PC-3 (cell line): ENCODE measurements at regions not wholly inside any gene's neighbourhood (a gene's known extent, or its start where the extent isn't known, plus 50 kb on each side); places are given as distances from the start of the nearest gene placed in this dataset.
A peak's percentile ranks its signal among the peaks of the same experiment; 100 is the strongest.

ENCODE experiments used
- ATAC-seq: fragments of 200-7000 bp; cut with Tn5 transposase; 2 replicates; pipeline ENCODE4 v1.9.1; 2020; ENCODE audit warnings: mild to moderate bottlenecking, moderate library complexity
- BruUV-seq: library from RNA; stranded (reverse); fragments of 400-500 nt; replicated peaks from 2 replicates; lab custom pipeline; 2021; lab: Mats Ljungman, UMichigan
- CTCF ChIA-PET: fragments of 300-600 bp; sonication (Branson Sonifier 250); formaldehyde crosslinking; loops from one replicate; lab custom pipeline; 2022; ENCODE audit warnings: antibody characterized with exemption; lab: Charles Lee
- POLR2A ChIA-PET: fragments of 300-600 bp; sonication (Branson Sonifier 250); formaldehyde crosslinking; loops from one replicate; lab custom pipeline; 2022; ENCODE audit warnings: antibody characterized with exemption; ENCODE audit not compliant: unreplicated experiment; lab: Charles Lee
- DNase-seq: peaks from one replicate; pipeline ENCODE4 v3.0.0-alpha.2; 2015
- H2AFZ ChIP-seq: fragments of 300-600 bp; sonication (generic); 2 replicates; pipeline ENCODE4 v1.6.0; 2016; ENCODE audit warnings: antibody characterized with exemption, low read length
- H3F3A ChIP-seq: fragments of 300-600 bp; sonication (generic); one replicate; pipeline ENCODE4 v1.6.0; 2017; ENCODE audit warnings: antibody characterized with exemption, low read length, control low read depth, mild to moderate bottlenecking; ENCODE audit not compliant: unreplicated experiment
- H3K27ac ChIP-seq: fragments of 300-600 bp; sonication (generic); 2 replicates; pipeline ENCODE4 v1.5.1; 2016; ENCODE audit warnings: mild to moderate bottlenecking, low read length
- H3K27me3 ChIP-seq: fragments of 300-600 bp; sonication (generic); 2 replicates; pipeline ENCODE4 v1.6.1; 2016; ENCODE audit warnings: low read length, mixed read lengths
- H3K36me3 ChIP-seq: fragments of 300-600 bp; sonication (generic); 2 replicates; pipeline ENCODE4 v1.6.1; 2016; ENCODE audit warnings: low read depth, mixed run types, low read length, mixed read lengths
- H3K4me1 ChIP-seq: fragments of 300-600 bp; sonication (generic); 2 replicates; pipeline ENCODE4 v1.5.1; 2016; ENCODE audit warnings: low read length; ENCODE audit not compliant: insufficient read depth
- H3K4me2 ChIP-seq: fragments of 300-600 bp; sonication (generic); 2 replicates; pipeline ENCODE4 v1.6.0; 2016; ENCODE audit warnings: low read length
- H3K4me3 ChIP-seq: fragments of 300-600 bp; sonication (generic); 2 replicates; pipeline ENCODE4 v1.5.1; 2016; ENCODE audit warnings: mild to moderate bottlenecking, low read length, mixed read lengths
- H3K79me2 ChIP-seq: fragments of 300-600 bp; sonication (generic); 2 replicates; pipeline ENCODE4 v1.6.1; 2017; ENCODE audit warnings: low read length, mixed read lengths
- H3K9ac ChIP-seq: fragments of 300-600 bp; sonication (generic); 2 replicates; pipeline ENCODE4 v1.6.0; 2016; ENCODE audit warnings: mild to moderate bottlenecking, low read length
- H3K9me2 ChIP-seq: fragments of 300-600 bp; sonication (generic); replicated peaks from 2 replicates; pipeline ENCODE4 v1.6.1; 2016; ENCODE audit warnings: mixed run types, low read length, mixed read lengths
- H3K9me3 ChIP-seq: fragments of 300-600 bp; sonication (generic); 2 replicates; pipeline ENCODE4 v1.6.1; 2016; ENCODE audit warnings: low read length, mixed read lengths
- H4K20me1 ChIP-seq: fragments of 300-600 bp; sonication (generic); 2 replicates; pipeline ENCODE4 v1.6.1; 2016; ENCODE audit warnings: low read length, mixed read lengths
- CTCF ChIP-seq: fragments of 300-600 bp; sonication (generic); conservative IDR thresholded peaks from 2 replicates; pipeline ENCODE4 v1.5.1; 2017; ENCODE audit warnings: antibody characterized with exemption, low read depth, mild to moderate bottlenecking, low read length
- EZH2 ChIP-seq: fragments of 300-600 bp; sonication (generic); IDR thresholded peaks from one replicate; pipeline ENCODE4 v1.6.1; 2017; ENCODE audit warnings: antibody characterized with exemption, mild to moderate bottlenecking, low read length; ENCODE audit not compliant: unreplicated experiment
- EZH2phosphoT487 ChIP-seq: fragments of 300-600 bp; sonication (generic); IDR thresholded peaks from 2 replicates; pipeline ENCODE4 v1.6.1; 2018; ENCODE audit warnings: mild to moderate bottlenecking, antibody characterized with exemption, low read length, borderline replicate concordance
- intact Hi-C: fragments of 100-400 bp; cut with micrococcal nuclease; formaldehyde crosslinking; loops from 2 replicates; pipeline ENCODE4 v1.9.0; 2023

- ChIA-PET POLR2A (no interaction called here), CTCF (no interaction called here)
- no peak overlapping the region for H3K4me3 ChIP-seq
These were observed 144.6 kb upstream of the TBX20 start for GRCh38 chr7:35398518-35398917.

GRCh38 chr7:35390146-35390545 is 136.2 kb upstream of the TBX20 start:
- H3K9me2 ChIP-seq = no peaks in the 10 kb centered on the region

More at GRCh38 chr7:35398518-35398917, 144.6 kb upstream of the TBX20 start:
- no peak overlapping the region for H2AFZ ChIP-seq
- no peak overlapping the region for H3K27ac ChIP-seq
- H3K9me3 ChIP-seq = no peaks in the 10 kb centered on the region
- BruUV-seq = no TSS peak
- no peaks in the 10 kb centered on the region for H3K36me3 ChIP-seq
- H3K9me2 ChIP-seq = no peaks in the 10 kb centered on the region
- no peaks in the 10 kb centered on the region for H3K79me2 ChIP-seq
- ATAC-seq (no peak), DNase-seq (no peak)
- no peak for TF ChIP-seq EZH2phosphoT487
- no peak for TF ChIP-seq EZH2
- no peak for TF ChIP-seq CTCF
- no peak overlapping the region for H3K9ac ChIP-seq
- H4K20me1 ChIP-seq = no peaks in the 10 kb centered on the region
- 0 out of 2 replicates have a peak, but pooled peaks cover 14% of the 10 kb centered on the region for H3K27me3 ChIP-seq
- intact Hi-C loops = no loop called here
- no peaks in the 10 kb centered on the region for H3F3A ChIP-seq
- H3K4me2 ChIP-seq = no peak overlapping the region
- no peaks in the 10 kb centered on the region for H3K4me1 ChIP-seq

More at GRCh38 chr7:35390146-35390545, 136.2 kb upstream of the TBX20 start:
- no TSS peak for BruUV-seq
- Histone ChIP-seq H3K4me1 (peaks cover 24% of the 10 kb centered on the region), H3K9me3 (no peaks in the 10 kb centered on the region), H3K27me3 (0 out of 2 replicates have a peak, but pooled peaks cover 7% of the 10 kb centered on the region), H2AFZ (peak overlapping the region; percentile 31; the same call in 1 of the 2 replicates), H3K36me3 (no peaks in the 10 kb centered on the region), H3F3A (no peaks in the 10 kb centered on the region), H4K20me1 (no peaks in the 10 kb centered on the region), H3K79me2 (no peaks in the 10 kb centered on the region), H3K27ac (peak overlapping the region; percentile 72), H3K4me2 (peak overlapping the region; percentile 59), H3K4me3 (no peak overlapping the region), H3K9ac (peak overlapping the region; percentile 35; the same call in 1 of the 2 replicates)
- ATAC-seq (no peak), DNase-seq (peak; percentile 35)
- intact Hi-C loops = no loop called here
- TF ChIP-seq EZH2 (no peak), EZH2phosphoT487 (no peak), CTCF (no peak)
- POLR2A ChIA-PET = no interaction called here
- CTCF ChIA-PET = no interaction called here
